ENCODE measurements at regions not wholly inside any gene's neighbourhood (a gene's known extent, or its start where the extent isn't known, plus 50 kb on each side); places are given as distances from the start of the nearest gene placed in this dataset.
A peak's percentile ranks its signal among the peaks of the same experiment; 100 is the strongest.

DNA sequence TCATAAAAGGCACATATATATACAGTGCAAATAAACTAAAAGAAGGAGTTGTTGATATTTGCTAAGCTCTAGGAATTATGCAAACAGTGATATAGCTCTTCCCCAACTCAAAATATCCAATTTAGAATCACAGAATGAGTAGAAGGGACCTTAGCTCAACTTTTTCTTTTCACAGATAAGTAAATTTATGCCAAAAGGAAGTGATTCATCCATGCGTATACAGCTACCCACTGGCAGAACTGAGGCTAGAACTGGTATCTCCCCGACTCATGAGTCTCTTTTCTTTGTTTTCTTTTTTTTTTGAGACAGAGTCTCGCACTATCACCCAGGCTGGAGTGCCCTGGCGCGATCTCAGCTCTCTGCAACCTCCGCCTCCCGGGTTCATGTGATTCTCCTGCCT is 54.2 kb upstream of the SVIL start:
- H3K9me3 ChIP-seq (ENCODE audit: insufficient read depth, low read depth, low read length), result no peaks in the 10 kb centered on the region
- H3K27me3 ChIP-seq (ENCODE audit: insufficient read depth, low read length, poor library complexity, severe bottlenecking), result no peaks in the 10 kb centered on the region
- peak overlapping the region; percentile 17 for H3K4me3 ChIP-seq (ENCODE audit: low read length, poor library complexity, severe bottlenecking)
- H3K9ac ChIP-seq (ENCODE audit: low read depth, low read length, poor library complexity, severe bottlenecking), result no peak overlapping the region
- peaks cover 14% of the 10 kb centered on the region for H3K4me1 ChIP-seq (ENCODE audit: insufficient read depth, low read length, poor library complexity, severe bottlenecking)
- peak overlapping the region; percentile 16 for H3K4me2 ChIP-seq (ENCODE audit: low read depth, low read length, poor library complexity, severe bottlenecking)
- H3K36me3 ChIP-seq (ENCODE audit: insufficient read depth, low read length), result peaks cover 11% of the 10 kb centered on the region; the same call in 1 of the 2 replicates
- no peaks in the 10 kb centered on the region for H3K9me2 ChIP-seq (replicated peaks; ENCODE audit: low read depth, low read length)
- H4K20me1 ChIP-seq (ENCODE audit: insufficient read depth, low read length, poor library complexity, severe bottlenecking), result no peaks in the 10 kb centered on the region
- H3F3A ChIP-seq (ENCODE audit: low read depth), result no peaks in the 10 kb centered on the region
- H3K79me2 ChIP-seq (ENCODE audit: insufficient read depth, low read length), result 0 out of 2 replicates have a peak, but pooled peaks cover 4% of the 10 kb centered on the region
- H2AFZ ChIP-seq (ENCODE audit: low read length), result no peak overlapping the region
- TF ChIP-seq EZH2phosphoT487 (IDR thresholded peaks at IDR 0.05; ENCODE audit: borderline replicate concordance), result no peak
- TF ChIP-seq, protein P1, sequence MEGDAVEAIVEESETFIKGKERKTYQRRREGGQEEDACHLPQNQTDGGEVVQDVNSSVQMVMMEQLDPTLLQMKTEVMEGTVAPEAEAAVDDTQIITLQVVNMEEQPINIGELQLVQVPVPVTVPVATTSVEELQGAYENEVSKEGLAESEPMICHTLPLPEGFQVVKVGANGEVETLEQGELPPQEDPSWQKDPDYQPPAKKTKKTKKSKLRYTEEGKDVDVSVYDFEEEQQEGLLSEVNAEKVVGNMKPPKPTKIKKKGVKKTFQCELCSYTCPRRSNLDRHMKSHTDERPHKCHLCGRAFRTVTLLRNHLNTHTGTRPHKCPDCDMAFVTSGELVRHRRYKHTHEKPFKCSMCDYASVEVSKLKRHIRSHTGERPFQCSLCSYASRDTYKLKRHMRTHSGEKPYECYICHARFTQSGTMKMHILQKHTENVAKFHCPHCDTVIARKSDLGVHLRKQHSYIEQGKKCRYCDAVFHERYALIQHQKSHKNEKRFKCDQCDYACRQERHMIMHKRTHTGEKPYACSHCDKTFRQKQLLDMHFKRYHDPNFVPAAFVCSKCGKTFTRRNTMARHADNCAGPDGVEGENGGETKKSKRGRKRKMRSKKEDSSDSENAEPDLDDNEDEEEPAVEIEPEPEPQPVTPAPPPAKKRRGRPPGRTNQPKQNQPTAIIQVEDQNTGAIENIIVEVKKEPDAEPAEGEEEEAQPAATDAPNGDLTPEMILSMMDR (conservative IDR thresholded peaks at IDR 0.05; ENCODE audit: low read length), result no peak

- Histone ChIP-seq H3K27me3 (ENCODE audit: insufficient read depth, low read length, poor library complexity, severe bottlenecking) (no peaks in the 10 kb centered on the region), H4K20me1 (ENCODE audit: insufficient read depth, low read length, poor library complexity, severe bottlenecking) (no peaks in the 10 kb centered on the region), H3K9me2 (replicated peaks; ENCODE audit: low read depth, low read length) (no peaks in the 10 kb centered on the region), H3K4me2 (ENCODE audit: low read depth, low read length, poor library complexity, severe bottlenecking) (no peak overlapping the region), H3K36me3 (ENCODE audit: insufficient read depth, low read length) (peaks cover 11% of the 10 kb centered on the region; the same call in 1 of the 2 replicates), H3K9me3 (ENCODE audit: insufficient read depth, low read depth, low read length) (no peaks in the 10 kb centered on the region), H3K4me3 (ENCODE audit: low read length, poor library complexity, severe bottlenecking) (no peak overlapping the region), H3K4me1 (ENCODE audit: insufficient read depth, low read length, poor library complexity, severe bottlenecking) (peaks cover 14% of the 10 kb centered on the region), H2AFZ (ENCODE audit: low read length) (no peak overlapping the region), H3K79me2 (ENCODE audit: insufficient read depth, low read length) (0 out of 2 replicates have a peak, but pooled peaks cover 4% of the 10 kb centered on the region), H3K9ac (ENCODE audit: low read depth, low read length, poor library complexity, severe bottlenecking) (no peak overlapping the region), H3F3A (ENCODE audit: low read depth) (no peaks in the 10 kb centered on the region)
- no peak for TF ChIP-seq EZH2phosphoT487 (IDR thresholded peaks at IDR 0.05; ENCODE audit: borderline replicate concordance)
- TF ChIP-seq, protein P1 (conservative IDR thresholded peaks at IDR 0.05; ENCODE audit: low read length), result no peak
Measured at GRCh38 chr10:29688230-29688661, 53.5 kb upstream of the SVIL start.

GRCh38 chr10:29687421-29688164 is 52.8 kb upstream of the SVIL start:
- H3K36me3 ChIP-seq (ENCODE audit: insufficient read depth, low read length), result peaks cover 11% of the 10 kb centered on the region; the same call in 1 of the 2 replicates
- 0 out of 2 replicates have a peak, but pooled peaks cover 4% of the 10 kb centered on the region for H3K79me2 ChIP-seq (ENCODE audit: insufficient read depth, low read length)
- H3F3A ChIP-seq (ENCODE audit: low read depth), result no peaks in the 10 kb centered on the region
- H3K9me3 ChIP-seq (ENCODE audit: insufficient read depth, low read depth, low read length), result no peaks in the 10 kb centered on the region
- H2AFZ ChIP-seq (ENCODE audit: low read length), result no peak overlapping the region
- H3K4me3 ChIP-seq (ENCODE audit: low read length, poor library complexity, severe bottlenecking), result no peak overlapping the region
- no peak overlapping the region for H3K4me2 ChIP-seq (ENCODE audit: low read depth, low read length, poor library complexity, severe bottlenecking)
- TF ChIP-seq EZH2phosphoT487 (IDR thresholded peaks at IDR 0.05; ENCODE audit: borderline replicate concordance), result no peak
- TF ChIP-seq, protein P1 (conservative IDR thresholded peaks at IDR 0.05; ENCODE audit: low read length), result no peak
- H3K4me1 ChIP-seq (ENCODE audit: insufficient read depth, low read length, poor library complexity, severe bottlenecking), result peaks cover 14% of the 10 kb centered on the region
- H3K27me3 ChIP-seq (ENCODE audit: insufficient read depth, low read length, poor library complexity, severe bottlenecking), result no peaks in the 10 kb centered on the region
- H3K9ac ChIP-seq (ENCODE audit: low read depth, low read length, poor library complexity, severe bottlenecking), result no peak overlapping the region
- H4K20me1 ChIP-seq (ENCODE audit: insufficient read depth, low read length, poor library complexity, severe bottlenecking), result no peaks in the 10 kb centered on the region
- no peaks in the 10 kb centered on the region for H3K9me2 ChIP-seq (replicated peaks; ENCODE audit: low read depth, low read length)

Measured in Loucy (cell line).